GM18858 (cell line): ENCODE measurements at regions not wholly inside any gene's neighbourhood (a gene's known extent, or its start where the extent isn't known, plus 50 kb on each side); places are given as distances from the start of the nearest gene placed in this dataset.

Experiments
- ATAC-seq: cut with Tn5 transposase; IDR thresholded peaks from one replicate; pipeline ENCODE4 v1.9.1; 2021; ENCODE audit not compliant: unreplicated experiment

- ATAC-seq, result no peak
These were observed 199.6 kb upstream of the SEMA6D start for GRCh38 chr15:47517737-47518136.

GRCh38 chr15:47523681-47524475 is 193.4 kb upstream of the SEMA6D start:
- ATAC-seq, result no peak

- no peak for ATAC-seq
These were observed 188.1 kb upstream of the SEMA6D start for GRCh38 chr15:47529241-47529640.

- no peak for ATAC-seq
These were observed 182.6 kb upstream of the SEMA6D start for GRCh38 chr15:47534673-47535072.

- ATAC-seq, result no peak
These were observed 175.7 kb upstream of the SEMA6D start for GRCh38 chr15:47541562-47541961.

- ATAC-seq, result no peak
These were observed 174.9 kb upstream of the SEMA6D start for GRCh38 chr15:47542312-47542989.

- ATAC-seq, result no peak
These were observed 169.1 kb upstream of the SEMA6D start for GRCh38 chr15:47548231-47548630.

- ATAC-seq, result no peak
These were observed 168.3 kb upstream of the SEMA6D start for GRCh38 chr15:47548986-47549385.

GRCh38 chr15:47551079-47551478 is 166.2 kb upstream of the SEMA6D start:
- no peak for ATAC-seq

GRCh38 chr15:47551546-47551945 is 165.8 kb upstream of the SEMA6D start:
- no peak for ATAC-seq

GRCh38 chr15:47552978-47553608 is 164.2 kb upstream of the SEMA6D start:
- ATAC-seq, result no peak

GRCh38 chr15:47553947-47554346 is 163.4 kb upstream of the SEMA6D start:
- ATAC-seq, result no peak

GRCh38 chr15:47561102-47561501 is 156.2 kb upstream of the SEMA6D start:
- no peak for ATAC-seq

- no peak for ATAC-seq
These were observed 151.4 kb upstream of the SEMA6D start for GRCh38 chr15:47565949-47566348.

- ATAC-seq, result no peak
These were observed 150.7 kb upstream of the SEMA6D start for GRCh38 chr15:47566610-47567009.

- no peak for ATAC-seq
These were observed 149.3 kb upstream of the SEMA6D start for GRCh38 chr15:47568030-47568429.

- ATAC-seq, result no peak
These were observed 147.3 kb upstream of the SEMA6D start for GRCh38 chr15:47570044-47570443.

GRCh38 chr15:47570451-47570850 is 146.9 kb upstream of the SEMA6D start:
- ATAC-seq, result no peak

GRCh38 chr15:47570881-47571640 is 146.2 kb upstream of the SEMA6D start:
- no peak for ATAC-seq

GRCh38 chr15:47573673-47574072 is 143.6 kb upstream of the SEMA6D start:
- ATAC-seq, result no peak

- no peak for ATAC-seq
These were observed 140.3 kb upstream of the SEMA6D start for GRCh38 chr15:47577000-47577399.
